ENCODE measurements at regions not wholly inside any gene's neighbourhood (a gene's known extent, or its start where the extent isn't known, plus 50 kb on each side); places are given as distances from the start of the nearest gene placed in this dataset.

DNA sequence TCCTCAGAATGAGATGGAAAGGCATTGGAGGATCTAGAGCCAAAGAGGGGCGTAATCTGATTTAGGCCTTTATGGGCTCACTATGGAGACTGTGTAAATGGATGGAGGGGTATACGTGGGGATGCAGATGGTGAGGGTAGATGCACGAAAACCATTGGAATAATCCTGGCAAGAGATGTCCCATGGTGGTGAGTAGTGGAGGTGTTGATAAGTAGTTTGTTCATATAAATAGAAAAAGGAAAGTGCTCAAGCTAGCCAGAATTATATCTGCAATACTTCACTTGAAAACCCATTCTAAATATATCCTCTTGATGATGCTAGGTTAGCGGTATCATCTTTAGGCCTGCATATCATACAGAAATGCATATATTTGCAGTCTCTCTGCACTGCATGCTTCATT lies 459.7 kb downstream of the CDH2 start:
- no peaks in the 10 kb centered on the region for H3K36me3 ChIP-seq (replicated peaks)
- no peak overlapping the region for H3K27ac ChIP-seq
- TF ChIP-seq, protein P1, sequence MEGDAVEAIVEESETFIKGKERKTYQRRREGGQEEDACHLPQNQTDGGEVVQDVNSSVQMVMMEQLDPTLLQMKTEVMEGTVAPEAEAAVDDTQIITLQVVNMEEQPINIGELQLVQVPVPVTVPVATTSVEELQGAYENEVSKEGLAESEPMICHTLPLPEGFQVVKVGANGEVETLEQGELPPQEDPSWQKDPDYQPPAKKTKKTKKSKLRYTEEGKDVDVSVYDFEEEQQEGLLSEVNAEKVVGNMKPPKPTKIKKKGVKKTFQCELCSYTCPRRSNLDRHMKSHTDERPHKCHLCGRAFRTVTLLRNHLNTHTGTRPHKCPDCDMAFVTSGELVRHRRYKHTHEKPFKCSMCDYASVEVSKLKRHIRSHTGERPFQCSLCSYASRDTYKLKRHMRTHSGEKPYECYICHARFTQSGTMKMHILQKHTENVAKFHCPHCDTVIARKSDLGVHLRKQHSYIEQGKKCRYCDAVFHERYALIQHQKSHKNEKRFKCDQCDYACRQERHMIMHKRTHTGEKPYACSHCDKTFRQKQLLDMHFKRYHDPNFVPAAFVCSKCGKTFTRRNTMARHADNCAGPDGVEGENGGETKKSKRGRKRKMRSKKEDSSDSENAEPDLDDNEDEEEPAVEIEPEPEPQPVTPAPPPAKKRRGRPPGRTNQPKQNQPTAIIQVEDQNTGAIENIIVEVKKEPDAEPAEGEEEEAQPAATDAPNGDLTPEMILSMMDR (IDR thresholded peaks at IDR 0.05; ENCODE audit: low read depth, low read length, missing control alignments) = no peak
- no peaks in the 10 kb centered on the region for H3K27me3 ChIP-seq (replicated peaks)
- in situ Hi-C loops (cut with HindIII; ENCODE audit: low pct_ligation_motif_present, low sequenced_read_pairs) = no loop called here
- no peak for DNase-seq
- H3K4me3 ChIP-seq (ENCODE audit: low read depth, low read length) = no peak overlapping the region

- no peaks in the 10 kb centered on the region for H3K27me3 ChIP-seq (replicated peaks)
- peak overlapping the region; percentile 79 for H3K27ac ChIP-seq
- H3K36me3 ChIP-seq (replicated peaks) = no peaks in the 10 kb centered on the region
- in situ Hi-C loops (cut with HindIII; ENCODE audit: low pct_ligation_motif_present, low sequenced_read_pairs) = no loop called here
- TF ChIP-seq, protein P1 (IDR thresholded peaks at IDR 0.05; ENCODE audit: low read depth, low read length, missing control alignments) = no peak
- peak; percentile 72 for DNase-seq
- no peak overlapping the region for H3K4me3 ChIP-seq (ENCODE audit: low read depth, low read length)
Observed at GRCh38 chr18:27715751-27716150, 461.2 kb downstream of the CDH2 start.

GRCh38 chr18:27713738-27714095 lies 463.2 kb downstream of the CDH2 start:
- Histone ChIP-seq H3K27ac (peak overlapping the region; percentile 79), H3K4me3 (ENCODE audit: low read depth, low read length) (no peak overlapping the region), H3K27me3 (replicated peaks) (no peaks in the 10 kb centered on the region), H3K36me3 (replicated peaks) (no peaks in the 10 kb centered on the region)
- in situ Hi-C loops (cut with HindIII; ENCODE audit: low pct_ligation_motif_present, low sequenced_read_pairs) = no loop called here
- peak; percentile 97 for DNase-seq
- TF ChIP-seq, protein P1 (IDR thresholded peaks at IDR 0.05; ENCODE audit: low read depth, low read length, missing control alignments) = no peak

GRCh38 chr18:27713037-27713737 lies 463.7 kb downstream of the CDH2 start:
- in situ Hi-C loops (cut with HindIII; ENCODE audit: low pct_ligation_motif_present, low sequenced_read_pairs) = no loop called here
- H3K36me3 ChIP-seq (replicated peaks) = no peaks in the 10 kb centered on the region
- peak; percentile 18 for DNase-seq
- H3K4me3 ChIP-seq (ENCODE audit: low read depth, low read length) = no peak overlapping the region
- peak overlapping the region; percentile 53 for H3K27ac ChIP-seq
- H3K27me3 ChIP-seq (replicated peaks) = no peaks in the 10 kb centered on the region
- TF ChIP-seq, protein P1 (IDR thresholded peaks at IDR 0.05; ENCODE audit: low read depth, low read length, missing control alignments) = no peak

DNA sequence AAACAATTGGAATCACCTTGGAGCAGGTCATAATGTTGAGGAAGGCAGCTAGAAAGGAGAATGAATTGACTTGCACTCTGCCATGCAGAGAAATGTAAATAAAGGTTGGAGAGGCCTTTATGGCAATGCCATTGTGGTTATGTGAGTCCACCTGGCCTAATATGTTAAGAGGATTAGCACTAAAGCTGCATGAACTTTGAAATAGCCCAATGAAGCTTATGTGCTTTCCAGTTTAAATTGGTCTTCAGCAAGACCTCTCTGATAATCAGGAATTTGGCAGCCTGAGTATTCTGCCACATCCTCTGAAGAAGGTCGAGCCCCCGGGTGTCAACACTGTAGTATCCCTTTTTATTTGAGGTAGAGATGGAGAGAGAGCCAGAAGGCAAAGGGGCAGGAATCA lies 464.9 kb downstream of the CDH2 start:
- in situ Hi-C loops (cut with HindIII; ENCODE audit: low pct_ligation_motif_present, low sequenced_read_pairs) = no loop called here

More for the DNA sequence above, 464.9 kb downstream of the CDH2 start:
- no peaks in the 10 kb centered on the region for H3K36me3 ChIP-seq (replicated peaks)
- TF ChIP-seq, protein P1 (IDR thresholded peaks at IDR 0.05; ENCODE audit: low read depth, low read length, missing control alignments) = no peak
- no peak for DNase-seq
- H3K27me3 ChIP-seq (replicated peaks) = no peaks in the 10 kb centered on the region
- no peak overlapping the region for H3K4me3 ChIP-seq (ENCODE audit: low read depth, low read length)
- H3K27ac ChIP-seq = no peak overlapping the region

Data from brain microvascular endothelial cell (primary cell).